Ascending aorta (tissue), 2 donors: ENCODE measurements at regions not wholly inside any gene's neighbourhood (a gene's known extent, or its start where the extent isn't known, plus 50 kb on each side); places are given as distances from the start of the nearest gene placed in this dataset.
"Not testable (repeated sequence)": the region's sequence is repeated elsewhere in the genome, so short reads cannot be mapped to it uniquely, and the experiment has no call there.

Source experiments
- DNase-seq, 2 donors: peaks; one replicate each; pipeline ENCODE4 v3.0.0-alpha.2; 2019; ENCODE audit warnings: low spot score in 2 of 2
- H3K27ac ChIP-seq, 2 donors: fragments of 200-600 bp; sonication (generic); one replicate each; pipeline ENCODE4 v1.5.1; 2016 to 2017; ENCODE audit warnings: mild to moderate bottlenecking in 1 of 2
- H3K27me3 ChIP-seq: fragments of 200-600 bp; sonication (generic); one replicate; pipeline ENCODE4 v1.5.1; 2017
- H3K36me3 ChIP-seq, 2 donors: fragments of 200-600 bp; sonication (generic); one replicate each; pipeline ENCODE4 v1.5.1; 2016
- H3K4me1 ChIP-seq, 2 donors: fragments of 200-600 bp; sonication (generic); one replicate each; pipeline ENCODE4 v1.5.1; 2016 to 2017; ENCODE audit warnings: mild to moderate bottlenecking in 1 of 2
- H3K4me3 ChIP-seq, 2 donors: fragments of 200-600 bp; sonication (generic); one replicate each; pipeline ENCODE4 v1.5.1; 2016 to 2017; ENCODE audit warnings: mild to moderate bottlenecking in 1 of 2
- H3K9me3 ChIP-seq, 2 donors: fragments of 200-600 bp; sonication (generic); one replicate each; pipeline ENCODE4 v1.5.1; 2016
- intact Hi-C: fragments of 100-400 bp; cut with DNase I; formaldehyde crosslinking; loops from one replicate; pipeline ENCODE4 v1.15.1; 2023
- TF ChIP-seq, protein P1 (sequence below), 3 experiments: fragments of 200-600 bp in 2 of 3; fragments of 450-650 bp in 1 of 3; sonication (generic) in 2 of 3; IDR thresholded peaks; one replicate each; pipeline ENCODE4 v1.5.1; 2016 to 2019; ENCODE audit warnings: antibody characterized with exemption in 3 of 3, mild to moderate bottlenecking in 1 of 3, moderate library complexity in 1 of 3

DNA sequence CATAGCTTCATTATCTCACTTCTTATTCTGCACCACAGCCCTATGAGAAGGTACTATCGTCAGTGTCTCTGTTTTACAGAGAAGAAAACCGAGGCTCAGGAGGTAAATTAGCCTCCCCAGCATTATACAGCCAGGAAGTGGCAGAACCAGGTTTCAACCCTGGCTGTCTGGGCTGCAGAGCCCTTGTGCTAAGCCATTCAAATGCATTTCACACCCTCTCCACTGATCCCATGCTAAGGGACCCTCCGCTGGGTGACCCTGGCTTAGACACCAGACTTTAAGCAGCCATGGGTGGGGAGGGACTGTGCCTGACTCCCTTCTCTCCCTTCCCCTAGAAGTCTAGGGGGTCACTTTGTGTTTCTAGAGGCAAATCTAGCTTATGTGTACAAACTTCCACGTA, 87.5 kb downstream of the RRAGC start:
- intact Hi-C loops = no loop called here
- Histone ChIP-seq H3K27ac (no peak overlapping the region), H3K4me1 (no peaks in the 10 kb centered on the region), H3K36me3 (no peaks in the 10 kb centered on the region), H3K4me3 (no peak overlapping the region), H3K27me3 (no peaks in the 10 kb centered on the region), H3K9me3 (no peaks in the 10 kb centered on the region)
- no peak for DNase-seq
- TF ChIP-seq, protein P1, sequence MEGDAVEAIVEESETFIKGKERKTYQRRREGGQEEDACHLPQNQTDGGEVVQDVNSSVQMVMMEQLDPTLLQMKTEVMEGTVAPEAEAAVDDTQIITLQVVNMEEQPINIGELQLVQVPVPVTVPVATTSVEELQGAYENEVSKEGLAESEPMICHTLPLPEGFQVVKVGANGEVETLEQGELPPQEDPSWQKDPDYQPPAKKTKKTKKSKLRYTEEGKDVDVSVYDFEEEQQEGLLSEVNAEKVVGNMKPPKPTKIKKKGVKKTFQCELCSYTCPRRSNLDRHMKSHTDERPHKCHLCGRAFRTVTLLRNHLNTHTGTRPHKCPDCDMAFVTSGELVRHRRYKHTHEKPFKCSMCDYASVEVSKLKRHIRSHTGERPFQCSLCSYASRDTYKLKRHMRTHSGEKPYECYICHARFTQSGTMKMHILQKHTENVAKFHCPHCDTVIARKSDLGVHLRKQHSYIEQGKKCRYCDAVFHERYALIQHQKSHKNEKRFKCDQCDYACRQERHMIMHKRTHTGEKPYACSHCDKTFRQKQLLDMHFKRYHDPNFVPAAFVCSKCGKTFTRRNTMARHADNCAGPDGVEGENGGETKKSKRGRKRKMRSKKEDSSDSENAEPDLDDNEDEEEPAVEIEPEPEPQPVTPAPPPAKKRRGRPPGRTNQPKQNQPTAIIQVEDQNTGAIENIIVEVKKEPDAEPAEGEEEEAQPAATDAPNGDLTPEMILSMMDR (IDR thresholded peaks at IDR 0.05) = no peak

DNA sequence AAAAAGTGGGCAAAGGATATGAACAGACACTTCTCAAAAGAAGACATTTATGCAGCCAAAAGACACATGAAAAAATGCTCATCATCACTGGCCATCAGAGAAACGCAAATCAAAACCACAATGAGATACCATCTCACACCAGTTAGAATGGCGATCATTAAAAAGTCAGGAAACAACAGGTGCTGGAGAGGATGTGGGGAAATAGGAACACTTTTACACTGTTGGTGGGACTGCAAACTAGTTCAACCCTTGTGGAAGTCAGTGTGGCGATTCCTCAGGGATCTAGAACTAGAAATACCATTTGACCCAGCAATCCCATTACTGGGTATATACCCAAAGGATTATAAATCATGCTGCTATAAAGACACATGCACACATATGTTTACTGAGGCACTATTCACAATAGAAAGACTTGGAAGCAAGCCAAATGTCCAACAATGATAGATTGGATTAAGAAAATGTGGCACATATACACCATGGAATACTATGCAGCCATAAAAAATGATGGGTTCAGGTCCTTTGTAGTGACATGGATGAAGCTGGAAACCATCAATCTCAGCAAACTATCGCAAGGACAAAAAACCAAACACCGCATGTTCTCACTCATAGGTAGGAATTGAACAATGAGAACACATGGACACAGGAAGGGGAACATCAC, 88.9 kb downstream of the RRAGC start:
- H3K4me1 ChIP-seq, H3K9me3 ChIP-seq, H3K27ac ChIP-seq, intact Hi-C loops, DNase-seq, H3K27me3 ChIP-seq, H3K36me3 ChIP-seq, H3K4me3 ChIP-seq: not testable (repeated sequence)

DNA sequence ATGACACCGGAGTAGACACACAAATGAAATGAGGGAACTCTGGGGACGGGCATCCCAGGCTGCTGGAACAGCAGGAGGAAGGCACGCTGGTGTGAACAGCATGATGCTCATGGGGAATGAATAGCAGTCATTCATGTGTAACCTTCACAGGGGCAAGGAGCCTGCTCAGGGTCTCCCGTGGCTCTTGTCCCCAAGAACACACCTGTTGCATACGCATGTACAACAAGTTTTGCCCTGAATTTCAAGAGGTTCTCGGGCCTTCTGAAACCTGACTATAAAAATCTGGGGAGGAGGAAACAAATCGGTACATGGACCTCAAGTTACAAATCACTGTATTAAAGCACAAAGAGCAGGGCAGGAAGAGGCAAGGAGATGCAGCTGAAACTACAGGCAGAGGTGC, 93.4 kb downstream of the RRAGC start:
- Histone ChIP-seq H3K9me3 (no peaks in the 10 kb centered on the region), H3K27ac (no peak overlapping the region), H3K4me1 (no peaks in the 10 kb centered on the region), H3K4me3 (no peak overlapping the region), H3K36me3 (no peaks in the 10 kb centered on the region), H3K27me3 (no peaks in the 10 kb centered on the region)
- no peak for DNase-seq
- intact Hi-C loops = no loop called here
- TF ChIP-seq, protein P1 (IDR thresholded peaks at IDR 0.05) = no peak

DNA sequence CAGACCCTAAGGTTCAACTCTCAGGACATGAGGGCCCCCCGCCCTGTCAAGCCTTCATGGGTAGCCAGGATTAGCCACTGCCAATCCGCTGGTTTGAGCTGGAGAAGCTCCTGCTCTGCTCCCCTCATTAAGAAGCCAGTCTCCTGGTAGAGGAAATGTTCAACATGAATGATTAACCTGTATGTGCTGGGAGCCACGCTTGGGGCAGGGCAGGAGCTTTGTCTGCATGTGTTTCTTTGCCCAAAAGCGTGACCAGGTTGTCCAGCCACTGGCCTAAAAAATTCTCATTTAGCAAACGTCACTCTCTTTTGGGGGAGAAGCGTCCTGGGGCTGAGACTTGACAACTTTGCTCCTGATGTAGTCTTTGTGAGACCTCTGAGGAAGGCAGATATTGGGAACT, 96.5 kb downstream of the RRAGC start:
- TF ChIP-seq, protein P1 (IDR thresholded peaks at IDR 0.05) = no peak
- DNase-seq = no peak
- Histone ChIP-seq H3K4me1 (no peaks in the 10 kb centered on the region), H3K36me3 (no peaks in the 10 kb centered on the region), H3K27ac (no peak overlapping the region), H3K9me3 (no peaks in the 10 kb centered on the region), H3K4me3 (no peak overlapping the region), H3K27me3 (no peaks in the 10 kb centered on the region)
- intact Hi-C loops = no loop called here

DNA sequence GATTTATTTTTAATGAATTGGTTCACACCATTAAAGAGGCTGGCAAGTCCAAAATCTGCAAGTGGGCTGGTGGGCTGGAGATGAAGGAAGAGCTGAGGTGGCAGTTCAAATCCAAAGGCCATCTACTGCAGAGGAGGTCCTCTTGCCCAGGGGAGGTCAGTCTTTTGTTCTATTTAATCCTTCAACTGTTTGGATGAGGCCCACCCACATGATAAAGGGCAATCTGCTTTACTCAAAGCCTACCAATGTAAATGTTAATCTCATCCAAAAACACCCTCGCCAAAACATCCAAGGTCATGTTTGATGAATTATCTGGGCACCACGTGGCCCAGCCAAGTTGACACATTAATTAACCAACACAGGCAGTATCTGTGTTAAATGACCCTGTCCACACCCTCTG, 99.0 kb downstream of the RRAGC start:
- no peak overlapping the region for H3K4me3 ChIP-seq
- intact Hi-C loops = no loop called here
- TF ChIP-seq, protein P1 (IDR thresholded peaks at IDR 0.05) = no peak
- H3K27me3 ChIP-seq = no peaks in the 10 kb centered on the region
- no peaks in the 10 kb centered on the region for H3K36me3 ChIP-seq
- no peak for DNase-seq
- no peaks in the 10 kb centered on the region for H3K4me1 ChIP-seq
- no peak overlapping the region for H3K27ac ChIP-seq
- no peaks in the 10 kb centered on the region for H3K9me3 ChIP-seq

DNA sequence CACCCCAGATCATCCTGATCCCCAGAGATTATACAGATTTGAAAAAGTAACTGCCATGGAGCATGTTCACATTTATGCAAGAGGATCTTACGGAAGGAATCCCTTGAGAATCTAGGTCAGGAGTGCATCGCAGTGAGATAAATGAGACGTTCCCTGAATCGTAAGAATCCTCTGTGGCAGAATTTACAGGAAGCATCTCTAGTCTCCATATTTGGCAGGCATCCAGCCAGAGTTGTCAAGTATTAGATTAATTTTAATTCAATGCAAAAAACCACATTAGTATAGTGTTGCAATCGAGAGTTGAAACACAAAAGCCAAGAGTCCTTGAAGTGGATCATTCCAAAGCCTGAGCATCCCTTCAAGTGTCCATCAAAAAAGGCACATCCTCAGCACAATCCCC, 100.8 kb downstream of the RRAGC start:
- H3K4me3 ChIP-seq = no peak overlapping the region
- H3K36me3 ChIP-seq = no peaks in the 10 kb centered on the region
- no peak overlapping the region for H3K27ac ChIP-seq
- H3K9me3 ChIP-seq = no peaks in the 10 kb centered on the region
- H3K4me1 ChIP-seq = no peaks in the 10 kb centered on the region
- TF ChIP-seq, protein P1 (IDR thresholded peaks at IDR 0.05) = no peak
- H3K27me3 ChIP-seq = no peaks in the 10 kb centered on the region
- DNase-seq = no peak
- intact Hi-C loops = no loop called here
